ENCODE measurements at regions not wholly inside any gene's neighbourhood (a gene's known extent, or its start where the extent isn't known, plus 50 kb on each side); places are given as distances from the start of the nearest gene placed in this dataset.

- Histone ChIP-seq H3K4me2 (ENCODE audit: low read length, poor library complexity, severe bottlenecking) (no peak overlapping the region), H3K9ac (ENCODE audit: low read length) (no peak overlapping the region), H3K14ac (ENCODE audit: low read length in 2 of 2) (no peak overlapping the region), H2BK12ac (ENCODE audit: low read length in 2 of 2) (no peak overlapping the region), H3K4me1 (ENCODE audit: control insufficient read depth, insufficient read depth, low read depth, low read length) (peaks cover 1% of the 10 kb centered on the region), H3K23ac (ENCODE audit: low read length in 2 of 2) (no peak overlapping the region), H3K27ac (ENCODE audit: low read length, poor library complexity, severe bottlenecking) (no peak overlapping the region), H2AK5ac (ENCODE audit: low read length, severe bottlenecking) (no peak overlapping the region), H2BK120ac (ENCODE audit: low read depth, low read length) (no peak overlapping the region), H2BK5ac (ENCODE audit: low read depth, low read length, poor library complexity, severe bottlenecking) (no peak overlapping the region), H4K91ac (ENCODE audit: low read length) (no peak overlapping the region), H2AFZ (ENCODE audit: low read depth, low read length) (no peak overlapping the region), H3K4ac (ENCODE audit: low read depth in 1 of 2, low read length in 2 of 2) (no peak overlapping the region), H3K36me3 (ENCODE audit: control insufficient read depth in 1 of 2, insufficient read depth in 2 of 2, low read depth in 1 of 2, low read length in 2 of 2) (no peaks in the 10 kb centered on the region), H3K27me3 (ENCODE audit: control insufficient read depth in 1 of 2, insufficient read depth in 1 of 2, low read length in 2 of 2) (no peaks in the 10 kb centered on the region), H2BK15ac (ENCODE audit: low read depth, poor library complexity, severe bottlenecking) (no peak overlapping the region), H3K79me1 (replicated peaks; ENCODE audit: low read length, poor library complexity, severe bottlenecking) (no peaks in the 10 kb centered on the region), H3K4me3 (ENCODE audit: insufficient read depth in 1 of 2, low read depth in 1 of 2, low read length in 2 of 2) (no peak overlapping the region), H4K8ac (ENCODE audit: low read length) (no peak overlapping the region), H3K18ac (ENCODE audit: low read depth in 1 of 2, low read length in 2 of 2) (no peak overlapping the region), H3K9me3 (ENCODE audit: control insufficient read depth, low read length) (no peaks in the 10 kb centered on the region)
- 77% methylated on average over 3 of the region's 5 CpGs for WGBS
- DNase-seq, result no peak
Observed at GRCh38 chr6:79425589-79426311, 111.5 kb downstream of the LCA5 start.

GRCh38 chr6:79423216-79423615 is 114.0 kb downstream of the LCA5 start:
- H3K9me3 ChIP-seq (ENCODE audit: control insufficient read depth, low read length), result no peaks in the 10 kb centered on the region
- no peak overlapping the region for H2AFZ ChIP-seq (ENCODE audit: low read depth, low read length)
- H3K36me3 ChIP-seq (ENCODE audit: control insufficient read depth in 1 of 2, insufficient read depth in 2 of 2, low read depth in 1 of 2, low read length in 2 of 2), result no peaks in the 10 kb centered on the region
- H3K4me2 ChIP-seq (ENCODE audit: low read length, poor library complexity, severe bottlenecking), result no peak overlapping the region
- H4K8ac ChIP-seq (ENCODE audit: low read length), result no peak overlapping the region
- H3K14ac ChIP-seq (ENCODE audit: low read length in 2 of 2), result no peak overlapping the region
- no peak for DNase-seq
- no peaks in the 10 kb centered on the region for H3K79me1 ChIP-seq (replicated peaks; ENCODE audit: low read length, poor library complexity, severe bottlenecking)
- no peak overlapping the region for H3K9ac ChIP-seq (ENCODE audit: low read length)
- H2BK5ac ChIP-seq (ENCODE audit: low read depth, low read length, poor library complexity, severe bottlenecking), result no peak overlapping the region
- H3K18ac ChIP-seq (ENCODE audit: low read depth in 1 of 2, low read length in 2 of 2), result no peak overlapping the region
- H2BK120ac ChIP-seq (ENCODE audit: low read depth, low read length), result no peak overlapping the region
- H3K4ac ChIP-seq (ENCODE audit: low read depth in 1 of 2, low read length in 2 of 2), result no peak overlapping the region
- H2AK5ac ChIP-seq (ENCODE audit: low read length, severe bottlenecking), result no peak overlapping the region
- peaks cover 1% of the 10 kb centered on the region for H3K4me1 ChIP-seq (ENCODE audit: control insufficient read depth, insufficient read depth, low read depth, low read length)
- 100% methylated on average over 1 of the region's 2 CpGs for WGBS
- no peak overlapping the region for H3K4me3 ChIP-seq (ENCODE audit: insufficient read depth in 1 of 2, low read depth in 1 of 2, low read length in 2 of 2)
- H3K27me3 ChIP-seq (ENCODE audit: control insufficient read depth in 1 of 2, insufficient read depth in 1 of 2, low read length in 2 of 2), result no peaks in the 10 kb centered on the region
- H4K91ac ChIP-seq (ENCODE audit: low read length), result no peak overlapping the region
- H3K27ac ChIP-seq (ENCODE audit: low read length, poor library complexity, severe bottlenecking), result no peak overlapping the region
- no peak overlapping the region for H2BK15ac ChIP-seq (ENCODE audit: low read depth, poor library complexity, severe bottlenecking)
- no peak overlapping the region for H3K23ac ChIP-seq (ENCODE audit: low read length in 2 of 2)
- H2BK12ac ChIP-seq (ENCODE audit: low read length in 2 of 2), result no peak overlapping the region

- Histone ChIP-seq H3K14ac (ENCODE audit: low read length in 2 of 2) (no peak overlapping the region), H3K9me3 (ENCODE audit: control insufficient read depth, low read length) (no peaks in the 10 kb centered on the region)
Observed at GRCh38 chr6:79422666-79423065, 114.6 kb downstream of the LCA5 start.

GRCh38 chr6:79421707-79422484 is 115.3 kb downstream of the LCA5 start:
- Histone ChIP-seq H2BK15ac (ENCODE audit: low read depth, poor library complexity, severe bottlenecking) (no peak overlapping the region), H3K27ac (ENCODE audit: low read length, poor library complexity, severe bottlenecking) (peak overlapping the region; percentile 8), H2AFZ (ENCODE audit: low read depth, low read length) (no peak overlapping the region), H3K4me2 (ENCODE audit: low read length, poor library complexity, severe bottlenecking) (no peak overlapping the region), H2BK5ac (ENCODE audit: low read depth, low read length, poor library complexity, severe bottlenecking) (no peak overlapping the region), H3K9ac (ENCODE audit: low read length) (peak overlapping the region; percentile 42), H4K8ac (ENCODE audit: low read length) (no peak overlapping the region), H3K4me3 (ENCODE audit: insufficient read depth in 1 of 2, low read depth in 1 of 2, low read length in 2 of 2) (no peak overlapping the region), H3K18ac (ENCODE audit: low read depth in 1 of 2, low read length in 2 of 2) (no peak overlapping the region), H2AK5ac (ENCODE audit: low read length, severe bottlenecking) (no peak overlapping the region), H3K27me3 (ENCODE audit: control insufficient read depth in 1 of 2, insufficient read depth in 1 of 2, low read length in 2 of 2) (no peaks in the 10 kb centered on the region), H3K36me3 (ENCODE audit: control insufficient read depth in 1 of 2, insufficient read depth in 2 of 2, low read depth in 1 of 2, low read length in 2 of 2) (no peaks in the 10 kb centered on the region), H3K4ac (ENCODE audit: low read depth in 1 of 2, low read length in 2 of 2) (no peak overlapping the region), H2BK120ac (ENCODE audit: low read depth, low read length) (no peak overlapping the region), H3K4me1 (ENCODE audit: control insufficient read depth, insufficient read depth, low read depth, low read length) (peaks cover 1% of the 10 kb centered on the region), H3K9me3 (ENCODE audit: control insufficient read depth, low read length) (no peaks in the 10 kb centered on the region), H2BK12ac (ENCODE audit: low read length in 2 of 2) (no peak overlapping the region), H3K23ac (ENCODE audit: low read length in 2 of 2) (no peak overlapping the region), H3K14ac (ENCODE audit: low read length in 2 of 2) (no peak overlapping the region), H4K91ac (ENCODE audit: low read length) (no peak overlapping the region), H3K79me1 (replicated peaks; ENCODE audit: low read length, poor library complexity, severe bottlenecking) (no peaks in the 10 kb centered on the region)
- 25% methylated on average over 3 of the region's 5 CpGs for WGBS
- DNase-seq, result peak; percentile 93

More at GRCh38 chr6:79422666-79423065, 114.6 kb downstream of the LCA5 start:
- H2BK12ac ChIP-seq (ENCODE audit: low read length in 2 of 2), result no peak overlapping the region
- no peak overlapping the region for H3K27ac ChIP-seq (ENCODE audit: low read length, poor library complexity, severe bottlenecking)
- no peak overlapping the region for H3K23ac ChIP-seq (ENCODE audit: low read length in 2 of 2)
- no peaks in the 10 kb centered on the region for H3K36me3 ChIP-seq (ENCODE audit: control insufficient read depth in 1 of 2, insufficient read depth in 2 of 2, low read depth in 1 of 2, low read length in 2 of 2)
- peaks cover 1% of the 10 kb centered on the region for H3K4me1 ChIP-seq (ENCODE audit: control insufficient read depth, insufficient read depth, low read depth, low read length)
- no peak overlapping the region for H3K18ac ChIP-seq (ENCODE audit: low read depth in 1 of 2, low read length in 2 of 2)
- H2AK5ac ChIP-seq (ENCODE audit: low read length, severe bottlenecking), result no peak overlapping the region
- no peak overlapping the region for H3K4me3 ChIP-seq (ENCODE audit: insufficient read depth in 1 of 2, low read depth in 1 of 2, low read length in 2 of 2)
- H3K27me3 ChIP-seq (ENCODE audit: control insufficient read depth in 1 of 2, insufficient read depth in 1 of 2, low read length in 2 of 2), result no peaks in the 10 kb centered on the region
- no peaks in the 10 kb centered on the region for H3K79me1 ChIP-seq (replicated peaks; ENCODE audit: low read length, poor library complexity, severe bottlenecking)
- DNase-seq, result no peak
- H2BK5ac ChIP-seq (ENCODE audit: low read depth, low read length, poor library complexity, severe bottlenecking), result no peak overlapping the region
- no peak overlapping the region for H3K4ac ChIP-seq (ENCODE audit: low read depth in 1 of 2, low read length in 2 of 2)
- no peak overlapping the region for H2BK15ac ChIP-seq (ENCODE audit: low read depth, poor library complexity, severe bottlenecking)
- H2BK120ac ChIP-seq (ENCODE audit: low read depth, low read length), result no peak overlapping the region
- no peak overlapping the region for H4K8ac ChIP-seq (ENCODE audit: low read length)
- no peak overlapping the region for H2AFZ ChIP-seq (ENCODE audit: low read depth, low read length)
- no peak overlapping the region for H3K4me2 ChIP-seq (ENCODE audit: low read length, poor library complexity, severe bottlenecking)
- 100% methylated on average over 1 of the region's 1 CpG for WGBS
- H3K9ac ChIP-seq (ENCODE audit: low read length), result no peak overlapping the region
- no peak overlapping the region for H4K91ac ChIP-seq (ENCODE audit: low read length)
